ENCODE measurements at regions not wholly inside any gene's neighbourhood (a gene's known extent, or its start where the extent isn't known, plus 50 kb on each side); places are given as distances from the start of the nearest gene placed in this dataset.
A peak's percentile ranks its signal among the peaks of the same experiment; 100 is the strongest.
"Not testable (repeated sequence)": the region's sequence is repeated elsewhere in the genome, so short reads cannot be mapped to it uniquely, and the experiment has no call there.

DNA sequence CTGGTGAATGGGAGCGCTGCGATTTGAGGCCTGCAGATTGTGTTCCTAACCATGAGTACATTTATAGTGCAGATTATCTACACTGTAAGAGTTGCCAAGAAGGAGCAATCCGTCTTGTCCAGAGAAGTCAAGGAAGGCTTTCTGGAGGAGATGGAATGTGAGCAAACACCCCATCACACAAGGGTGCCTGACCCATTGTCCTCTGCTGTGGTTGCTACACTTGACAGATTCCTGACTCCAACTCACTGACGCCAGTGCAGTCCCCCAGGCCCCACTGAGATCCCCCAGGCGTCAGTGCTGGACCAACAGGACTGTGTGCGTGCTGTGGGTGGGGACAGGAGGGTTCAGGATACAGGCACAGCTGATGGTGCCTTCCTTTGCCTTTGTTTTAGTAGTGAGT is 135.9 kb upstream of the TPM1 start:
- Histone ChIP-seq H3K27me3 (ENCODE audit: control insufficient read depth, insufficient read depth, low read length) (no peaks in the 10 kb centered on the region), H3K4me3 (ENCODE audit: low read depth, low read length) (no peak overlapping the region), H3K27ac (ENCODE audit: low read depth, low read length) (no peak overlapping the region), H3K9me3 (ENCODE audit: control insufficient read depth, insufficient read depth, low read length) (no peaks in the 10 kb centered on the region)
- ChIA-PET CTCF (no interaction called here), POLR2A (no interaction called here)
- no peak for DNase-seq (ENCODE audit: low read depth, low spot score)
- no peak for TF ChIP-seq CTCF (IDR thresholded peaks at IDR 0.05; ENCODE audit: low read depth, low read length)

- TF ChIP-seq CTCF (IDR thresholded peaks at IDR 0.05; ENCODE audit: low read depth, low read length): no peak
- no peak for DNase-seq (ENCODE audit: low read depth, low spot score)
- H3K27ac ChIP-seq (ENCODE audit: low read depth, low read length): no peak overlapping the region
- no peak overlapping the region for H3K4me3 ChIP-seq (ENCODE audit: low read depth, low read length)
- H3K27me3 ChIP-seq (ENCODE audit: control insufficient read depth, insufficient read depth, low read length): no peaks in the 10 kb centered on the region
- ChIA-PET CTCF (no interaction called here), POLR2A (no interaction called here)
- no peaks in the 10 kb centered on the region for H3K9me3 ChIP-seq (ENCODE audit: control insufficient read depth, insufficient read depth, low read length)
Observed at GRCh38 chr15:62907275-62907674, 135.3 kb upstream of the TPM1 start.

DNA sequence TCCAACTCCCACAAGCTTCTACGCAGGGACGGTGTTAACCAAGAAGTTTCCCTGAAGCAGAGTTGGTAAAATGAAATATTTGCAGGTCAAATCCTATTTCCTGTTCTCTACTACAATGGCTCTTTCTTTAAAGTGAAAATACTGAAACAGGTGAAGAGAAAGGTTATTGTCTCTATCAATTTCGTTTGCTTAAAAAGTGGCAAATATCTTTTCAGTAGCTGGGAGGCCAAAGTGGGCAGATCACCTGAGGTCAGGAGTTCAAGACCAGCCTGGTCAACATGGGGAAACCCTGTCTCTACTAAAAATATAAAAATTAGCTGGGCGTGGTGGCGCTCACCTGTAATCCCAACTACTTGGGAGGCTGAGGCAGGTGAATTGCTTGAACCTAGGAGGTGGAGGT is 134.2 kb upstream of the TPM1 start:
- H3K27me3 ChIP-seq (ENCODE audit: control insufficient read depth, insufficient read depth, low read length); DNase-seq (ENCODE audit: low read depth, low spot score); CTCF ChIA-PET; H3K4me3 ChIP-seq (ENCODE audit: low read depth, low read length); H3K27ac ChIP-seq (ENCODE audit: low read depth, low read length); H3K9me3 ChIP-seq (ENCODE audit: control insufficient read depth, insufficient read depth, low read length); POLR2A ChIA-PET: not testable (repeated sequence)

DNA sequence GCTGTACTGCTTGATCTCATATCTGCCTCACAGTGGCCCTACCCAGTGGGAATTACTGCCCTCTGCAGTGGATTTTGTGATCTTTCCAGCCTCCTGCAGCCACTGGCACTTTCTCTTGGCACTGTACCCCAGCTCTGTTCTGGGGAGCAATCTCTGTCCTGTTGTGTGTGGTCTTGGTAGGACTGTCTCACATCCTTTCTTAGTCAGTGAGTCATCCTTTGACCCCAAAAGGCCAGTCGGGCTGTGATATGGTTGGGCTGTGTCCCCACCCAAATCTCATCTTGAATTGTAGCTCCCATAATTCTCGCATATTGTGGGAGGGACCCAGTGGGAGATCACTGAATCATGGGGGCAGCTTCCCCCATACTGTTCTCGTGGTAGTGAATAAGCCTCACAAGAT is 133.3 kb upstream of the TPM1 start:
- TF ChIP-seq CTCF (IDR thresholded peaks at IDR 0.05; ENCODE audit: low read depth, low read length): no peak
- Histone ChIP-seq H3K4me3 (ENCODE audit: low read depth, low read length) (no peak overlapping the region), H3K9me3 (ENCODE audit: control insufficient read depth, insufficient read depth, low read length) (no peaks in the 10 kb centered on the region), H3K27ac (ENCODE audit: low read depth, low read length) (no peak overlapping the region), H3K27me3 (ENCODE audit: control insufficient read depth, insufficient read depth, low read length) (no peaks in the 10 kb centered on the region)
- ChIA-PET POLR2A (no interaction called here), CTCF (no interaction called here)
- DNase-seq (ENCODE audit: low read depth, low spot score): no peak

DNA sequence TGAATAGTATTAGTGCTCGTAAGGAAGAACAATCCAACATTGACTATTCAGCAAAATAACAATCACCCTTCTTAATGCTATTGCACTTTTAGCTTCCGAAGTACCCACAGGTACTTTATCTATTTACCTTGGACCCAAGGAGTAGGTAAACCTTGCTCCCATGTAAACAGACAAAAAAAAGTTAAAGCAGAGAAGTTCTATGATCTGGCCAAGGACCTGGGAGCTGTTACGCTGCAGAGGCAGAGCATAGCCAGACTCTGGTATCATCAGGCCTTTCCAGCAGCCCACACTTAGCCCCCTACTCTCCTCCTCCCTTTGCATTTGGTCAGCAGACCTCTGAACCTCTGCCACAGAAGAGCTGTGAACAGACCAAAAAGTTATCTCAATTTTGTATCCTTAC is 130.3 kb upstream of the TPM1 start:
- Histone ChIP-seq H3K27ac (ENCODE audit: low read depth, low read length) (no peak overlapping the region), H3K27me3 (ENCODE audit: control insufficient read depth, insufficient read depth, low read length) (no peaks in the 10 kb centered on the region), H3K9me3 (ENCODE audit: control insufficient read depth, insufficient read depth, low read length) (no peaks in the 10 kb centered on the region), H3K4me3 (ENCODE audit: low read depth, low read length) (no peak overlapping the region)
- TF ChIP-seq CTCF (IDR thresholded peaks at IDR 0.05; ENCODE audit: low read depth, low read length): no peak
- CTCF ChIA-PET: interaction anchor here (0.7 kb wide), 1 partner anchor 128 kb away, joined by 3 read pairs; no protein-coding TSS in a partner anchor
- POLR2A ChIA-PET: interaction anchor here (1.1 kb wide), 1 partner anchor 133 kb away, joined by 3 read pairs; no protein-coding TSS in a partner anchor
- DNase-seq (ENCODE audit: low read depth, low spot score): no peak

GRCh38 chr15:62912808-62913207 is 129.7 kb upstream of the TPM1 start:
- CTCF ChIA-PET: interaction anchor here (0.7 kb wide), 1 partner anchor 128 kb away, joined by 3 read pairs; no protein-coding TSS in a partner anchor
- H3K27me3 ChIP-seq (ENCODE audit: control insufficient read depth, insufficient read depth, low read length): no peaks in the 10 kb centered on the region
- H3K4me3 ChIP-seq (ENCODE audit: low read depth, low read length): no peak overlapping the region
- no peaks in the 10 kb centered on the region for H3K9me3 ChIP-seq (ENCODE audit: control insufficient read depth, insufficient read depth, low read length)
- TF ChIP-seq CTCF (IDR thresholded peaks at IDR 0.05; ENCODE audit: low read depth, low read length): 0 out of 2 replicates have a peak, but pooled peaks have one; percentile 30
- no peak for DNase-seq (ENCODE audit: low read depth, low spot score)
- POLR2A ChIA-PET: interaction anchor here (1.1 kb wide), 1 partner anchor 132 kb away, joined by 3 read pairs; no protein-coding TSS in a partner anchor
- H3K27ac ChIP-seq (ENCODE audit: low read depth, low read length): no peak overlapping the region

Data from AG04450 (cell line).